Trophoblast cell (in vitro differentiated cells and primary cell): ENCODE measurements at regions not wholly inside any gene's neighbourhood (a gene's known extent, or its start where the extent isn't known, plus 50 kb on each side); places are given as distances from the start of the nearest gene placed in this dataset.

Experiments
- DNase-seq, 2 donors: peaks; one replicate each; pipeline ENCODE4 v3.0.0-alpha.2; 2016
- H2AFZ ChIP-seq: 2 replicates; pipeline ENCODE4 v1.6.1; 2013; ENCODE audit warnings: low read length, moderate library complexity, mild to moderate bottlenecking; ENCODE audit not compliant: insufficient read depth, poor library complexity
- H2AK5ac ChIP-seq: 2 replicates; pipeline ENCODE4 v1.6.1; 2013; ENCODE audit warnings: mild to moderate bottlenecking, low read length
- H2BK120ac ChIP-seq: 2 replicates; pipeline ENCODE4 v1.6.1; 2013; ENCODE audit warnings: low read length, mild to moderate bottlenecking, moderate library complexity; ENCODE audit not compliant: insufficient read depth, poor library complexity
- H2BK12ac ChIP-seq: 2 replicates; pipeline ENCODE4 v1.6.1; 2013; ENCODE audit warnings: mild to moderate bottlenecking, low read length, moderate library complexity
- H2BK5ac ChIP-seq: 2 replicates; pipeline ENCODE4 v1.6.1; 2013; ENCODE audit warnings: low read length, low read depth, moderate library complexity, mild to moderate bottlenecking; ENCODE audit not compliant: poor library complexity
- H3K14ac ChIP-seq: 2 replicates; pipeline ENCODE4 v1.6.1; 2013; ENCODE audit warnings: mild to moderate bottlenecking, low read length
- H3K18ac ChIP-seq: 2 replicates; pipeline ENCODE4 v1.6.1; 2013; ENCODE audit warnings: mild to moderate bottlenecking, low read length
- H3K23ac ChIP-seq: 2 replicates; pipeline ENCODE4 v1.6.1; 2013; ENCODE audit warnings: low read length
- H3K27ac ChIP-seq: 2 replicates; pipeline ENCODE4 v1.5.1; 2013; ENCODE audit warnings: low read depth, mild to moderate bottlenecking, inconsistent platforms, low read length, moderate library complexity
- H3K27me3 ChIP-seq: 2 replicates; pipeline ENCODE4 v1.6.1; 2013; ENCODE audit warnings: inconsistent platforms, mild to moderate bottlenecking, low read length, moderate library complexity; ENCODE audit not compliant: insufficient read depth
- H3K36me3 ChIP-seq, 2 experiments: 1 replicate in 1 of 2; 2 replicates in 1 of 2; pipeline ENCODE4 v1.6.1; 2013; ENCODE audit warnings: low read length in 2 of 2, mild to moderate bottlenecking in 2 of 2, moderate library complexity in 1 of 2; ENCODE audit not compliant: insufficient read depth in 2 of 2, control insufficient read depth in 1 of 2
- H3K4ac ChIP-seq: 2 replicates; pipeline ENCODE4 v1.6.1; 2013; ENCODE audit warnings: low read depth, mild to moderate bottlenecking, low read length, moderate library complexity
- H3K4me1 ChIP-seq, 2 experiments: 1 replicate in 1 of 2; 2 replicates in 1 of 2; pipeline ENCODE4 v1.6.1; 2013; ENCODE audit warnings: low read length in 2 of 2, mild to moderate bottlenecking in 2 of 2, moderate library complexity in 1 of 2; ENCODE audit not compliant: insufficient read depth in 2 of 2, control insufficient read depth in 1 of 2
- H3K4me2 ChIP-seq: 2 replicates; pipeline ENCODE4 v1.6.1; 2013; ENCODE audit warnings: inconsistent platforms, mild to moderate bottlenecking, low read length, moderate library complexity
- H3K4me3 ChIP-seq: 2 replicates; pipeline ENCODE4 v1.5.1; 2013; ENCODE audit warnings: mild to moderate bottlenecking, low read depth, low read length, inconsistent platforms
- H3K79me1 ChIP-seq: one replicate; pipeline ENCODE4 v1.6.1; 2013; ENCODE audit warnings: low read length
- H3K79me2 ChIP-seq: 2 replicates; pipeline ENCODE4 v1.6.1; 2013; ENCODE audit warnings: low read length, mild to moderate bottlenecking; ENCODE audit not compliant: control insufficient read depth, insufficient read depth, poor library complexity
- H3K9ac ChIP-seq: 2 replicates; pipeline ENCODE4 v1.6.1; 2013; ENCODE audit warnings: mild to moderate bottlenecking, low read length
- H3K9me3 ChIP-seq: 2 replicates; pipeline ENCODE4 v1.6.1; 2013; ENCODE audit warnings: low read depth, mild to moderate bottlenecking, control low read depth, inconsistent platforms, low read length; ENCODE audit not compliant: insufficient read depth
- H4K12ac ChIP-seq: 2 replicates; pipeline ENCODE4 v1.6.1; 2013; ENCODE audit warnings: low read depth, mild to moderate bottlenecking, low read length, moderate library complexity
- H4K8ac ChIP-seq: 2 replicates; pipeline ENCODE4 v1.6.1; 2013; ENCODE audit warnings: low read depth, mild to moderate bottlenecking, low read length, moderate library complexity
- H4K91ac ChIP-seq: one replicate; pipeline ENCODE4 v1.6.1; 2013; ENCODE audit warnings: low read depth, mild to moderate bottlenecking, low read length, moderate library complexity
- WGBS: extraction: QIAGEN DNeasy Blood & Tissue Kit; methylation state at CpG from one replicate; pipeline ENCODE4 v1.1.7; 2013; ENCODE audit warnings: missing lambda C conversion rate; ENCODE audit not compliant: insufficient read length, insufficient coverage; ENCODE audit errors: extremely low coverage; 5-methylcytosine and 5-hydroxymethylcytosine counted together

- no peak overlapping the region for H2AK5ac ChIP-seq
- no peaks in the 10 kb centered on the region for H3K27me3 ChIP-seq
- H3K14ac ChIP-seq = no peak overlapping the region
- WGBS = no CpG with 5 or more reads among the region's 2 CpGs
- no peak overlapping the region for H3K18ac ChIP-seq
- no peak overlapping the region for H4K8ac ChIP-seq
- no peak overlapping the region for H2BK120ac ChIP-seq
- H3K4me1 ChIP-seq = no peaks in the 10 kb centered on the region
- no peak overlapping the region for H3K9ac ChIP-seq
- H3K4me3 ChIP-seq = no peak overlapping the region
- no peaks in the 10 kb centered on the region for H3K36me3 ChIP-seq
- H3K9me3 ChIP-seq = peaks cover 3% of the 10 kb centered on the region
- H4K91ac ChIP-seq = no peak overlapping the region
- H4K12ac ChIP-seq = no peak overlapping the region
- no peak overlapping the region for H2AFZ ChIP-seq
- H3K4ac ChIP-seq = no peak overlapping the region
- no peak overlapping the region for H3K23ac ChIP-seq
- no peak overlapping the region for H2BK12ac ChIP-seq
- no peak overlapping the region for H3K27ac ChIP-seq
- no peak overlapping the region for H2BK5ac ChIP-seq
- H3K79me2 ChIP-seq = no peaks in the 10 kb centered on the region
- no peak overlapping the region for H3K4me2 ChIP-seq
- H3K79me1 ChIP-seq = no peaks in the 10 kb centered on the region
- DNase-seq = no peak
Measured at GRCh38 chr10:44067432-44067831, 317.5 kb downstream of the CXCL12 start.

GRCh38 chr10:44066527-44067255 is 318.2 kb downstream of the CXCL12 start:
- H3K27me3 ChIP-seq = no peaks in the 10 kb centered on the region
- H3K79me2 ChIP-seq = no peaks in the 10 kb centered on the region
- no peak overlapping the region for H2AFZ ChIP-seq
- H3K4me2 ChIP-seq = no peak overlapping the region
- peaks cover 3% of the 10 kb centered on the region for H3K9me3 ChIP-seq
- H3K23ac ChIP-seq = no peak overlapping the region
- H3K4me1 ChIP-seq = no peaks in the 10 kb centered on the region
- no peak overlapping the region for H2BK5ac ChIP-seq
- H3K79me1 ChIP-seq = no peaks in the 10 kb centered on the region
- no peak overlapping the region for H2BK12ac ChIP-seq
- H4K8ac ChIP-seq = no peak overlapping the region
- no peak overlapping the region for H3K18ac ChIP-seq
- H3K14ac ChIP-seq = no peak overlapping the region
- H3K9ac ChIP-seq = no peak overlapping the region
- no peak overlapping the region for H4K12ac ChIP-seq
- H3K27ac ChIP-seq = no peak overlapping the region
- WGBS = no CpG with 5 or more reads among the region's 5 CpGs
- H4K91ac ChIP-seq = no peak overlapping the region
- no peak overlapping the region for H3K4me3 ChIP-seq
- no peak overlapping the region for H2BK120ac ChIP-seq
- no peak overlapping the region for H2AK5ac ChIP-seq
- no peak overlapping the region for H3K4ac ChIP-seq
- no peaks in the 10 kb centered on the region for H3K36me3 ChIP-seq
- no peak for DNase-seq

DNA sequence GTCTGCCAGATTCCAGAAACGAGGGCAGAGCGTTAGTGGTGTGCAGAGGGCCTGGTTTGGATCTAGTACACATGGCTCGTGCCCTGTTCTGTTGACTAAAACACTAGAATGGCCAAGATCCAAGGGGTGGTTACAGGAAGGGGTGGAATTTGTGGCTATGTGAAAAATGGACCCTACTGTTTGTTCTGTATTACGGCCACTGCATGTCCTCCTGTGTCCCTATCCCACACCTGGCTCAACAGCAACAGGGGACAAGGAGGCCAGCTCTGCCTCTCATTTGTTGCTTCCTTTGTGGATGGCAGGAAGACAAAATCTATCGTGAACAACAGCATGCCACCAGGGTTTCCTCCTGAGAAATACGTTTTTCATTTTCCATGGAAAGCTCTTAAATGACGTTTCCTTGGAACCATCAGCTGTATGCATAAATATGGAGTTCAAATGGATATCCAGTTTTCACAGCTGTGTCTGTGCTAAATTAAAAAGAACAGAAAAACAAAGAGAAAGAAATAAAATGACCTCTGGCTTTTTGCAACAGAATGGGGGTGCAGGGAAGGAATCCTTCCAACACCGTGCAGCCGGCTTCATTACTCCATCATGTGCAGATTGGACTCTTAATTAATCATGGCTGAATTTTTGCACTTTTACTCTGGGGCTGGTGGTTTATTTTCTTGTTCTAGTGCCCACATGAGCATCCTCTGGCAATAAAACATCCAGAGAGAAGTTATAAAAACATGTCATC is 318.9 kb downstream of the CXCL12 start:
- Histone ChIP-seq H3K79me2 (no peaks in the 10 kb centered on the region), H4K12ac (no peak overlapping the region), H2BK12ac (no peak overlapping the region), H2AK5ac (no peak overlapping the region), H3K9me3 (peaks cover 3% of the 10 kb centered on the region), H3K23ac (no peak overlapping the region), H2AFZ (no peak overlapping the region), H3K27me3 (no peaks in the 10 kb centered on the region), H2BK120ac (no peak overlapping the region), H3K9ac (no peak overlapping the region), H3K36me3 (no peaks in the 10 kb centered on the region), H3K4ac (no peak overlapping the region), H3K27ac (no peak overlapping the region), H3K18ac (no peak overlapping the region), H4K8ac (no peak overlapping the region), H3K4me2 (no peak overlapping the region), H3K14ac (no peak overlapping the region), H3K4me1 (no peaks in the 10 kb centered on the region), H4K91ac (no peak overlapping the region), H2BK5ac (no peak overlapping the region), H3K79me1 (no peaks in the 10 kb centered on the region), H3K4me3 (no peak overlapping the region)
- no CpG with 5 or more reads among the region's 9 CpGs for WGBS
- no peak for DNase-seq

DNA sequence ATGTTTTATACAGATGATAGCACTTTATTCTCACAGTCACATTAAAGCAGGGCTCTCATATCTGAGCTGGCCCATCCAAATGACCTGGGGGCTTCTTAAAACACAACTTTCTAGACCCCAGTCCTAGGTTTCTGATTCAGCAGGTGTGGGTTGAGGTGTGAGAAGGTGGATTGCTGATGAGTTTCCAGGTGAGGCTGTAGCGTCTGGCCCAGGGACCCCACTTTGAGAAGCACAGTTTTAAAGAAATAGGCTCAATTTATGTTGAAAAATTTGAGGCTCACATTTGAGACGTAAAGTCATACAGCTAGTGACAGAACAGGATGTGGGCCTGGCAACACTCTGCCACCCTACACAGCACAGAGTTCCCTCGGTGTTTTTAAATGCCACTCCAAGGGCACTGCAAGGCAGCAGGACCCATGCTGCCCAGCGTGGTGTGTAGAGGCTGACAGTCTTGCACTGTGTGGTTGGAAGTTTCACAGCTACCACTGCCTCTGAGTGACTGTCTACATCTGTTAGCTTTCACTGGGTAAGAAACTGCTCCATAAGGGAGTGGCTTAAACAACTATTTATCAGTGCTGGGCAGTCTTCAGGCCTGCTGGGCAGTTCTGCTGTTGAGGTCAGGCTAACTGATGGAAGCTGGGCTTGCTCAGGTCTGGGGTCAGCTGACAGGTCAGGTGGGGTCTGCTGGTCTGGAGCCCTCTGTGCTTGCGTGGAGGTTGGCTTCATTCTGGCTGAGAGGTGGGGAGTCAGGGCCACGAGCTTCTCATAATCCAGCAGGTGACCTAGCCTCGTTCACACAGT is 319.7 kb downstream of the CXCL12 start:
- WGBS = no CpG with 5 or more reads among the region's 7 CpGs

More for the DNA sequence above, 319.7 kb downstream of the CXCL12 start:
- H3K27ac ChIP-seq = no peak overlapping the region
- H2BK5ac ChIP-seq = no peak overlapping the region
- no peak overlapping the region for H4K12ac ChIP-seq
- H3K36me3 ChIP-seq = no peaks in the 10 kb centered on the region
- no peak overlapping the region for H4K8ac ChIP-seq
- DNase-seq = no peak
- no peak overlapping the region for H3K4me2 ChIP-seq
- H3K23ac ChIP-seq = no peak overlapping the region
- H3K79me1 ChIP-seq = no peaks in the 10 kb centered on the region
- no peaks in the 10 kb centered on the region for H3K4me1 ChIP-seq
- no peak overlapping the region for H2AK5ac ChIP-seq
- no peaks in the 10 kb centered on the region for H3K9me3 ChIP-seq
- no peak overlapping the region for H2BK12ac ChIP-seq
- H3K4ac ChIP-seq = no peak overlapping the region
- no peak overlapping the region for H3K4me3 ChIP-seq
- H2AFZ ChIP-seq = no peak overlapping the region
- H3K27me3 ChIP-seq = no peaks in the 10 kb centered on the region
- H3K9ac ChIP-seq = no peak overlapping the region
- no peak overlapping the region for H4K91ac ChIP-seq
- H3K79me2 ChIP-seq = no peaks in the 10 kb centered on the region
- H3K14ac ChIP-seq = no peak overlapping the region
- H2BK120ac ChIP-seq = no peak overlapping the region
- H3K18ac ChIP-seq = no peak overlapping the region
